GM23338 (cell line): ENCODE measurements at regions not wholly inside any gene's neighbourhood (a gene's known extent, or its start where the extent isn't known, plus 50 kb on each side); places are given as distances from the start of the nearest gene placed in this dataset.

Experiments used
- ATAC-seq: fragments of 200-7000 bp; cut with Tn5 transposase; 3 replicates; pipeline ENCODE4 v1.9.1; 2020
- DNase-seq: peaks from one replicate; pipeline ENCODE4 v3.0.0-alpha.2; 2015; ENCODE audit warnings: low spot score
- H2AFZ ChIP-seq: fragments of 200-600 bp; sonication (generic); 2 replicates; pipeline ENCODE4 v1.8.0; 2016; ENCODE audit warnings: antibody characterized with exemption, mild to moderate bottlenecking, moderate library complexity
- H3F3A ChIP-seq: fragments of 200-600 bp; sonication (generic); replicated peaks from 2 replicates; pipeline ENCODE4 v1.8.0; 2017; ENCODE audit warnings: antibody characterized with exemption, mixed run types, low read depth
- H3K27ac ChIP-seq: fragments of 200-600 bp; sonication (generic); 2 replicates; pipeline ENCODE4 v1.6.1; 2016; ENCODE audit warnings: low read depth
- H3K27me3 ChIP-seq: fragments of 200-600 bp; sonication (generic); 2 replicates; pipeline ENCODE4 v1.8.0; 2016; ENCODE audit warnings: mild to moderate bottlenecking, mixed run types, moderate library complexity; ENCODE audit not compliant: insufficient read depth
- H3K36me3 ChIP-seq: fragments of 200-600 bp; sonication (generic); 2 replicates; pipeline ENCODE4 v1.8.0; 2016; ENCODE audit warnings: mild to moderate bottlenecking; ENCODE audit not compliant: insufficient read depth
- H3K4me1 ChIP-seq: fragments of 200-600 bp; sonication (generic); 2 replicates; pipeline ENCODE4 v1.8.0; 2016; ENCODE audit warnings: mild to moderate bottlenecking, moderate library complexity; ENCODE audit not compliant: insufficient read depth
- H3K4me2 ChIP-seq: fragments of 200-600 bp; sonication (generic); 2 replicates; pipeline ENCODE4 v1.7.1; 2017; ENCODE audit warnings: mixed run types
- H3K4me3 ChIP-seq: fragments of 200-600 bp; sonication (generic); 2 replicates; pipeline ENCODE4 v1.6.1; 2016; ENCODE audit warnings: mixed run types
- H3K79me2 ChIP-seq: fragments of 200-600 bp; sonication (generic); replicated peaks from 2 replicates; pipeline ENCODE4 v1.8.0; 2017; ENCODE audit warnings: mild to moderate bottlenecking; ENCODE audit not compliant: insufficient read depth
- H3K9me2 ChIP-seq: fragments of 200-600 bp; sonication (generic); 2 replicates; pipeline ENCODE4 v1.8.0; 2017; ENCODE audit not compliant: insufficient read depth
- H4K20me1 ChIP-seq: fragments of 200-600 bp; sonication (generic); replicated peaks from 2 replicates; pipeline ENCODE4 v1.8.0; 2017; ENCODE audit warnings: mild to moderate bottlenecking; ENCODE audit not compliant: insufficient read depth
- H3K27ac Mint-ChIP-seq: 2 replicates; pipeline ENCODE4 v1.8.0; 2020; ENCODE audit warnings: inconsistent platforms, mild to moderate bottlenecking, moderate library complexity, mixed read lengths
- H3K27me3 Mint-ChIP-seq: 3 replicates; pipeline ENCODE4 v1.8.0; 2022; ENCODE audit warnings: low read depth, mild to moderate bottlenecking, moderate library complexity, mixed read lengths, inconsistent platforms; ENCODE audit not compliant: insufficient read depth, poor library complexity
- H3K36me3 Mint-ChIP-seq: 3 replicates; pipeline ENCODE4 v1.8.0; 2021; ENCODE audit warnings: low read depth, mild to moderate bottlenecking, inconsistent platforms, moderate library complexity, mixed read lengths
- H3K4me1 Mint-ChIP-seq: 3 replicates; pipeline ENCODE4 v1.8.0; 2020; ENCODE audit warnings: mild to moderate bottlenecking, inconsistent platforms, mixed read lengths
- H3K4me3 Mint-ChIP-seq: 3 replicates; pipeline ENCODE4 v1.8.0; 2021; ENCODE audit warnings: moderate library complexity, mild to moderate bottlenecking, inconsistent platforms, mixed read lengths
- H3K9me3 Mint-ChIP-seq: 3 replicates; pipeline ENCODE4 v1.8.0; 2020; ENCODE audit warnings: moderate library complexity, mild to moderate bottlenecking, inconsistent platforms, mixed read lengths
- JUNB ChIP-seq: IDR thresholded peaks from one replicate; pipeline ENCODE4 v1.6.1; 2016; ENCODE audit warnings: antibody characterized with exemption; ENCODE audit not compliant: unreplicated experiment
- TF ChIP-seq, protein P1 (sequence below): IDR thresholded peaks from one replicate; pipeline ENCODE4 v1.6.1; 2018; ENCODE audit warnings: antibody characterized with exemption; ENCODE audit not compliant: unreplicated experiment
- TF ChIP-seq, protein P2 (sequence below): fragments of 250-450 bp; sonication (Bioruptor Pico); IDR thresholded peaks from 2 replicates; pipeline ENCODE4 v1.5.0; 2020; ENCODE audit warnings: mild to moderate bottlenecking, moderate library complexity
- TF ChIP-seq, protein P3 (sequence below): IDR thresholded peaks from 2 replicates; pipeline ENCODE4 v1.6.1; 2016; ENCODE audit warnings: antibody characterized with exemption

DNA sequence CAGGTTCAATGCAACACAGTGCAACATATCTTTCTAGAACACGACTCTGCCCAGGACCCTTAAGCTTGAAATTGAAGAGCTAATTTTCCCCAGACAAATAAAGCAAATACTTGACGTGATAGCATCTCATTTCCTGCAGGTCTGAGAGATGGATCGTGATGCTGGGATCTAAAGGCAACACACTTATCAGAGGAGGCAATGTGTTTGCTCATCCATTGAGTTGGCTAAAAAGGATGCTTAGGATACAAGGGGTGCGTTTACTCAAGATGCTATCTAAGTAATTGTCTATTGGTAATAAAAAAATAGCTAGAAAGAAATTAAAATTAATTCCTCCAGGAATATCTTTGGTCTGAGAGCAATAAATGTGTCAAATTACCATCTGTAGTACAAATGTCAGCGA lies 129.0 kb downstream of the SOCS6 start:
- peaks cover 3% of the 10 kb centered on the region; the same call in 1 of the 2 replicates for H3K4me1 ChIP-seq
- H3K79me2 ChIP-seq = no peaks in the 10 kb centered on the region
- no peaks in the 10 kb centered on the region for H3K9me2 ChIP-seq
- Mint-ChIP-seq H3K9me3 (no peaks in the 10 kb centered on the region), H3K4me3 (no peak overlapping the region), H3K27ac (no peak overlapping the region), H3K4me1 (peaks cover 12% of the 10 kb centered on the region), H3K36me3 (no peaks in the 10 kb centered on the region), H3K27me3 (no peaks in the 10 kb centered on the region)
- no peak for ATAC-seq
- no peaks in the 10 kb centered on the region for H3F3A ChIP-seq
- H3K36me3 ChIP-seq = no peaks in the 10 kb centered on the region
- H4K20me1 ChIP-seq = no peaks in the 10 kb centered on the region
- no peak overlapping the region for H3K4me3 ChIP-seq
- TF ChIP-seq JUNB = no peak
- TF ChIP-seq, protein P1, sequence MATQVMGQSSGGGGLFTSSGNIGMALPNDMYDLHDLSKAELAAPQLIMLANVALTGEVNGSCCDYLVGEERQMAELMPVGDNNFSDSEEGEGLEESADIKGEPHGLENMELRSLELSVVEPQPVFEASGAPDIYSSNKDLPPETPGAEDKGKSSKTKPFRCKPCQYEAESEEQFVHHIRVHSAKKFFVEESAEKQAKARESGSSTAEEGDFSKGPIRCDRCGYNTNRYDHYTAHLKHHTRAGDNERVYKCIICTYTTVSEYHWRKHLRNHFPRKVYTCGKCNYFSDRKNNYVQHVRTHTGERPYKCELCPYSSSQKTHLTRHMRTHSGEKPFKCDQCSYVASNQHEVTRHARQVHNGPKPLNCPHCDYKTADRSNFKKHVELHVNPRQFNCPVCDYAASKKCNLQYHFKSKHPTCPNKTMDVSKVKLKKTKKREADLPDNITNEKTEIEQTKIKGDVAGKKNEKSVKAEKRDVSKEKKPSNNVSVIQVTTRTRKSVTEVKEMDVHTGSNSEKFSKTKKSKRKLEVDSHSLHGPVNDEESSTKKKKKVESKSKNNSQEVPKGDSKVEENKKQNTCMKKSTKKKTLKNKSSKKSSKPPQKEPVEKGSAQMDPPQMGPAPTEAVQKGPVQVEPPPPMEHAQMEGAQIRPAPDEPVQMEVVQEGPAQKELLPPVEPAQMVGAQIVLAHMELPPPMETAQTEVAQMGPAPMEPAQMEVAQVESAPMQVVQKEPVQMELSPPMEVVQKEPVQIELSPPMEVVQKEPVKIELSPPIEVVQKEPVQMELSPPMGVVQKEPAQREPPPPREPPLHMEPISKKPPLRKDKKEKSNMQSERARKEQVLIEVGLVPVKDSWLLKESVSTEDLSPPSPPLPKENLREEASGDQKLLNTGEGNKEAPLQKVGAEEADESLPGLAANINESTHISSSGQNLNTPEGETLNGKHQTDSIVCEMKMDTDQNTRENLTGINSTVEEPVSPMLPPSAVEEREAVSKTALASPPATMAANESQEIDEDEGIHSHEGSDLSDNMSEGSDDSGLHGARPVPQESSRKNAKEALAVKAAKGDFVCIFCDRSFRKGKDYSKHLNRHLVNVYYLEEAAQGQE = no peak
- TF ChIP-seq, protein P2, sequence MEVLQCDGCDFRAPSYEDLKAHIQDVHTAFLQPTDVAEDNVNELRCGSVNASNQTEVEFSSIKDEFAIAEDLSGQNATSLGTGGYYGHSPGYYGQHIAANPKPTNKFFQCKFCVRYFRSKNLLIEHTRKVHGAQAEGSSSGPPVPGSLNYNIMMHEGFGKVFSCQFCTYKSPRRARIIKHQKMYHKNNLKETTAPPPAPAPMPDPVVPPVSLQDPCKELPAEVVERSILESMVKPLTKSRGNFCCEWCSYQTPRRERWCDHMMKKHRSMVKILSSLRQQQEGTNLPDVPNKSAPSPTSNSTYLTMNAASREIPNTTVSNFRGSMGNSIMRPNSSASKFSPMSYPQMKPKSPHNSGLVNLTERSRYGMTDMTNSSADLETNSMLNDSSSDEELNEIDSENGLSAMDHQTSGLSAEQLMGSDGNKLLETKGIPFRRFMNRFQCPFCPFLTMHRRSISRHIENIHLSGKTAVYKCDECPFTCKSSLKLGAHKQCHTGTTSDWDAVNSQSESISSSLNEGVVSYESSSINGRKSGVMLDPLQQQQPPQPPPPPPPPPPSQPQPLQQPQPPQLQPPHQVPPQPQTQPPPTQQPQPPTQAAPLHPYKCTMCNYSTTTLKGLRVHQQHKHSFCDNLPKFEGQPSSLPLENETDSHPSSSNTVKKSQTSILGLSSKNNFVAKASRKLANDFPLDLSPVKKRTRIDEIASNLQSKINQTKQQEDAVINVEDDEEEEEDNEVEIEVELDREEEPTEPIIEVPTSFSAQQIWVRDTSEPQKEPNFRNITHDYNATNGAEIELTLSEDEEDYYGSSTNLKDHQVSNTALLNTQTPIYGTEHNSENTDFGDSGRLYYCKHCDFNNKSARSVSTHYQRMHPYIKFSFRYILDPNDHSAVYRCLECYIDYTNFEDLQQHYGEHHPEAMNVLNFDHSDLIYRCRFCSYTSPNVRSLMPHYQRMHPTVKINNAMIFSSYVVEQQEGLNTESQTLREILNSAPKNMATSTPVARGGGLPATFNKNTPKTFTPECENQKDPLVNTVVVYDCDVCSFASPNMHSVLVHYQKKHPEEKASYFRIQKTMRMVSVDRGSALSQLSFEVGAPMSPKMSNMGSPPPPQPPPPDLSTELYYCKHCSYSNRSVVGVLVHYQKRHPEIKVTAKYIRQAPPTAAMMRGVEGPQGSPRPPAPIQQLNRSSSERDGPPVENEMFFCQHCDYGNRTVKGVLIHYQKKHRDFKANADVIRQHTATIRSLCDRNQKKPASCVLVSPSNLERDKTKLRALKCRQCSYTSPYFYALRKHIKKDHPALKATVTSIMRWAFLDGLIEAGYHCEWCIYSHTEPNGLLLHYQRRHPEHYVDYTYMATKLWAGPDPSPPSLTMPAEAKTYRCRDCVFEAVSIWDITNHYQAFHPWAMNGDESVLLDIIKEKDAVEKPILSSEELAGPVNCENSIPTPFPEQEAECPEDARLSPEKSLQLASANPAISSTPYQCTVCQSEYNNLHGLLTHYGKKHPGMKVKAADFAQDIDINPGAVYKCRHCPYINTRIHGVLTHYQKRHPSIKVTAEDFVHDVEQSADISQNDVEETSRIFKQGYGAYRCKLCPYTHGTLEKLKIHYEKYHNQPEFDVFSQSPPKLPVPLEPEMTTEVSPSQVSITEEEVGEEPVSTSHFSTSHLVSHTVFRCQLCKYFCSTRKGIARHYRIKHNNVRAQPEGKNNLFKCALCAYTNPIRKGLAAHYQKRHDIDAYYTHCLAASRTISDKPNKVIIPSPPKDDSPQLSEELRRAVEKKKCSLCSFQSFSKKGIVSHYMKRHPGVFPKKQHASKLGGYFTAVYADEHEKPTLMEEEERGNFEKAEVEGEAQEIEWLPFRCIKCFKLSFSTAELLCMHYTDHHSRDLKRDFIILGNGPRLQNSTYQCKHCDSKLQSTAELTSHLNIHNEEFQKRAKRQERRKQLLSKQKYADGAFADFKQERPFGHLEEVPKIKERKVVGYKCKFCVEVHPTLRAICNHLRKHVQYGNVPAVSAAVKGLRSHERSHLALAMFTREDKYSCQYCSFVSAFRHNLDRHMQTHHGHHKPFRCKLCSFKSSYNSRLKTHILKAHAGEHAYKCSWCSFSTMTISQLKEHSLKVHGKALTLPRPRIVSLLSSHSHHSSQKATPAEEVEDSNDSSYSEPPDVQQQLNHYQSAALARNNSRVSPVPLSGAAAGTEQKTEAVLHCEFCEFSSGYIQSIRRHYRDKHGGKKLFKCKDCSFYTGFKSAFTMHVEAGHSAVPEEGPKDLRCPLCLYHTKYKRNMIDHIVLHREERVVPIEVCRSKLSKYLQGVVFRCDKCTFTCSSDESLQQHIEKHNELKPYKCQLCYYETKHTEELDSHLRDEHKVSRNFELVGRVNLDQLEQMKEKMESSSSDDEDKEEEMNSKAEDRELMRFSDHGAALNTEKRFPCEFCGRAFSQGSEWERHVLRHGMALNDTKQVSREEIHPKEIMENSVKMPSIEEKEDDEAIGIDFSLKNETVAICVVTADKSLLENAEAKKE (CRISPR knock-in tag) = no peak
- TF ChIP-seq, protein P3, sequence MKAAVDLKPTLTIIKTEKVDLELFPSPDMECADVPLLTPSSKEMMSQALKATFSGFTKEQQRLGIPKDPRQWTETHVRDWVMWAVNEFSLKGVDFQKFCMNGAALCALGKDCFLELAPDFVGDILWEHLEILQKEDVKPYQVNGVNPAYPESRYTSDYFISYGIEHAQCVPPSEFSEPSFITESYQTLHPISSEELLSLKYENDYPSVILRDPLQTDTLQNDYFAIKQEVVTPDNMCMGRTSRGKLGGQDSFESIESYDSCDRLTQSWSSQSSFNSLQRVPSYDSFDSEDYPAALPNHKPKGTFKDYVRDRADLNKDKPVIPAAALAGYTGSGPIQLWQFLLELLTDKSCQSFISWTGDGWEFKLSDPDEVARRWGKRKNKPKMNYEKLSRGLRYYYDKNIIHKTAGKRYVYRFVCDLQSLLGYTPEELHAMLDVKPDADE = no peak
- H3K27ac ChIP-seq = no peak overlapping the region
- no peak overlapping the region for H3K4me2 ChIP-seq
- no peaks in the 10 kb centered on the region for H3K27me3 ChIP-seq
- no peak overlapping the region for H2AFZ ChIP-seq
- no peak for DNase-seq
